ENCODE measurements at regions not wholly inside any gene's neighbourhood (a gene's known extent, or its start where the extent isn't known, plus 50 kb on each side); places are given as distances from the start of the nearest gene placed in this dataset.

- Histone ChIP-seq H3K27ac (ENCODE audit: insufficient read depth in 1 of 2, low read depth in 1 of 2, low read length in 2 of 2, poor library complexity in 1 of 2, severe bottlenecking in 2 of 2) (no peak overlapping the region), H3K4me1 (ENCODE audit: control extremely low read depth in 1 of 4, control insufficient read depth in 4 of 4, insufficient read depth in 4 of 4, low read length in 3 of 4) (no peaks in the 10 kb centered on the region), H3K9me3 (ENCODE audit: control extremely low read depth in 1 of 5, control insufficient read depth in 4 of 5, insufficient read depth in 2 of 5, low read depth in 1 of 5, low read length in 4 of 5) (peaks cover 0 to 1% (median 0%) of the 10 kb centered on the region in 5 experiments), H3K36me3 (ENCODE audit: control insufficient read depth in 4 of 4, insufficient read depth in 4 of 4, low read length in 3 of 4) (no peaks in the 10 kb centered on the region), H3K27me3 (replicated peaks in 2 of 5; ENCODE audit: control insufficient read depth in 4 of 5, insufficient read depth in 5 of 5, low read length in 4 of 5) (peaks cover 1 to 27% (median 18%) of the 10 kb centered on the region in 5 experiments), H3K4me3 (ENCODE audit: control insufficient read depth in 1 of 7, extremely low read depth in 1 of 7, insufficient read depth in 4 of 7, low read depth in 2 of 7, low read length in 6 of 7) (no peak overlapping the region)
- ChIA-PET CTCF (interaction anchor here (1.2 kb wide), 1 partner anchor 10 kb away, joined by 3 read pairs; no protein-coding TSS in a partner anchor), POLR2A (no interaction called here)
- no peak for DNase-seq
- 67% methylated on average over 1 of the region's 2 CpGs for WGBS (ENCODE audit: insufficient coverage)
These were observed 124.9 kb upstream of the SMYD2 start for GRCh38 chr1:214155987-214156625.

GRCh38 chr1:214164173-214164572, 116.8 kb upstream of the SMYD2 start:
- no peak overlapping the region for H3K27ac ChIP-seq (ENCODE audit: insufficient read depth in 1 of 2, low read depth in 1 of 2, low read length in 2 of 2, poor library complexity in 1 of 2, severe bottlenecking in 2 of 2)
- no peaks in the 10 kb centered on the region for H3K4me1 ChIP-seq (ENCODE audit: control extremely low read depth in 1 of 4, control insufficient read depth in 4 of 4, insufficient read depth in 4 of 4, low read length in 3 of 4)
- POLR2A ChIA-PET = interaction anchor here (0.6 kb wide), 1 partner anchor 38 kb away, joined by 5 read pairs; no protein-coding TSS in a partner anchor
- no peak for DNase-seq
- peaks cover 0 to 1% (median 0%) of the 10 kb centered on the region in 5 experiments for H3K9me3 ChIP-seq (ENCODE audit: control extremely low read depth in 1 of 5, control insufficient read depth in 4 of 5, insufficient read depth in 2 of 5, low read depth in 1 of 5, low read length in 4 of 5)
- WGBS (ENCODE audit: insufficient coverage) = 84% methylated on average over 5 of the region's 7 CpGs
- peaks cover 0 to 16% (median 9%) of the 10 kb centered on the region in 5 experiments for H3K27me3 ChIP-seq (replicated peaks in 2 of 5; ENCODE audit: control insufficient read depth in 4 of 5, insufficient read depth in 5 of 5, low read length in 4 of 5)
- no peak overlapping the region for H3K4me3 ChIP-seq (ENCODE audit: control insufficient read depth in 1 of 7, extremely low read depth in 1 of 7, insufficient read depth in 4 of 7, low read depth in 2 of 7, low read length in 6 of 7)
- H3K36me3 ChIP-seq (ENCODE audit: control insufficient read depth in 4 of 4, insufficient read depth in 4 of 4, low read length in 3 of 4) = no peaks in the 10 kb centered on the region
- CTCF ChIA-PET = no interaction called here

GRCh38 chr1:214165850-214166374, 115.0 kb upstream of the SMYD2 start:
- 73% methylated on average over 4 of the region's 5 CpGs for WGBS (ENCODE audit: insufficient coverage)
- Histone ChIP-seq H3K27ac (ENCODE audit: insufficient read depth in 1 of 2, low read depth in 1 of 2, low read length in 2 of 2, poor library complexity in 1 of 2, severe bottlenecking in 2 of 2) (no peak overlapping the region), H3K4me1 (ENCODE audit: control extremely low read depth in 1 of 4, control insufficient read depth in 4 of 4, insufficient read depth in 4 of 4, low read length in 3 of 4) (no peaks in the 10 kb centered on the region), H3K36me3 (ENCODE audit: control insufficient read depth in 4 of 4, insufficient read depth in 4 of 4, low read length in 3 of 4) (no peaks in the 10 kb centered on the region), H3K9me3 (ENCODE audit: control extremely low read depth in 1 of 5, control insufficient read depth in 4 of 5, insufficient read depth in 2 of 5, low read depth in 1 of 5, low read length in 4 of 5) (no peaks in the 10 kb centered on the region), H3K4me3 (ENCODE audit: control insufficient read depth in 1 of 7, extremely low read depth in 1 of 7, insufficient read depth in 4 of 7, low read depth in 2 of 7, low read length in 6 of 7) (no peak overlapping the region), H3K27me3 (replicated peaks in 2 of 5; ENCODE audit: control insufficient read depth in 4 of 5, insufficient read depth in 5 of 5, low read length in 4 of 5) (peaks cover 0 to 17% (median 9%) of the 10 kb centered on the region in 5 experiments)
- ChIA-PET POLR2A (no interaction called here), CTCF (interaction anchor here (1.5 kb wide), 1 partner anchor 9 kb away, joined by 3 read pairs; no protein-coding TSS in a partner anchor)
- DNase-seq = no peak

GRCh38 chr1:214174508-214175199, 106.3 kb upstream of the SMYD2 start:
- H3K27ac ChIP-seq (ENCODE audit: insufficient read depth in 1 of 2, low read depth in 1 of 2, low read length in 2 of 2, poor library complexity in 1 of 2, severe bottlenecking in 2 of 2) = no peak overlapping the region
- peaks cover 0 to 17% (median 5%) of the 10 kb centered on the region in 5 experiments for H3K27me3 ChIP-seq (replicated peaks in 2 of 5; ENCODE audit: control insufficient read depth in 4 of 5, insufficient read depth in 5 of 5, low read length in 4 of 5)
- H3K4me1 ChIP-seq (ENCODE audit: control extremely low read depth in 1 of 4, control insufficient read depth in 4 of 4, insufficient read depth in 4 of 4, low read length in 3 of 4) = no peaks in the 10 kb centered on the region
- no peak for DNase-seq
- H3K36me3 ChIP-seq (ENCODE audit: control insufficient read depth in 4 of 4, insufficient read depth in 4 of 4, low read length in 3 of 4) = no peaks in the 10 kb centered on the region
- no peak overlapping the region for H3K4me3 ChIP-seq (ENCODE audit: control insufficient read depth in 1 of 7, extremely low read depth in 1 of 7, insufficient read depth in 4 of 7, low read depth in 2 of 7, low read length in 6 of 7)
- no CpG with 5 or more reads among the region's 2 CpGs for WGBS (ENCODE audit: insufficient coverage)
- CTCF ChIA-PET = interaction anchor here (0.9 kb wide), 1 partner anchor 66 kb away, joined by 3 read pairs; no protein-coding TSS in a partner anchor
- POLR2A ChIA-PET = no interaction called here
- H3K9me3 ChIP-seq (ENCODE audit: control extremely low read depth in 1 of 5, control insufficient read depth in 4 of 5, insufficient read depth in 2 of 5, low read depth in 1 of 5, low read length in 4 of 5) = peaks cover 0 to 3% (median 0%) of the 10 kb centered on the region in 5 experiments

- no peak overlapping the region for H3K4me3 ChIP-seq (ENCODE audit: control insufficient read depth in 1 of 7, extremely low read depth in 1 of 7, insufficient read depth in 4 of 7, low read depth in 2 of 7, low read length in 6 of 7)
- ChIA-PET CTCF (no interaction called here), POLR2A (no interaction called here)
- no peak for DNase-seq
- no CpG with 5 or more reads among the region's 2 CpGs for whole genome bisulfite sequencing (ENCODE audit: insufficient coverage)
- no peaks in the 10 kb centered on the region for H3K4me1 ChIP-seq (ENCODE audit: control extremely low read depth in 1 of 4, control insufficient read depth in 4 of 4, insufficient read depth in 4 of 4, low read length in 3 of 4)
- peaks cover 0 to 6% (median 0%) of the 10 kb centered on the region in 5 experiments for H3K9me3 ChIP-seq (ENCODE audit: control extremely low read depth in 1 of 5, control insufficient read depth in 4 of 5, insufficient read depth in 2 of 5, low read depth in 1 of 5, low read length in 4 of 5)
- no peaks in the 10 kb centered on the region for H3K36me3 ChIP-seq (ENCODE audit: control insufficient read depth in 4 of 4, insufficient read depth in 4 of 4, low read length in 3 of 4)
- H3K27ac ChIP-seq (ENCODE audit: insufficient read depth in 1 of 2, low read depth in 1 of 2, low read length in 2 of 2, poor library complexity in 1 of 2, severe bottlenecking in 2 of 2) = no peak overlapping the region
- H3K27me3 ChIP-seq (replicated peaks in 2 of 5; ENCODE audit: control insufficient read depth in 4 of 5, insufficient read depth in 5 of 5, low read length in 4 of 5) = peaks cover 0 to 14% (median 5%) of the 10 kb centered on the region in 5 experiments
These were observed 102.9 kb upstream of the SMYD2 start for GRCh38 chr1:214178102-214178501.

- ChIA-PET CTCF (no interaction called here), POLR2A (no interaction called here)
- no peaks in the 10 kb centered on the region for H3K36me3 ChIP-seq (ENCODE audit: control insufficient read depth in 4 of 4, insufficient read depth in 4 of 4, low read length in 3 of 4)
- peaks cover 0 to 5% (median 0%) of the 10 kb centered on the region in 5 experiments for H3K9me3 ChIP-seq (ENCODE audit: control extremely low read depth in 1 of 5, control insufficient read depth in 4 of 5, insufficient read depth in 2 of 5, low read depth in 1 of 5, low read length in 4 of 5)
- WGBS (ENCODE audit: insufficient coverage) = 77% methylated on average over 2 of the region's 2 CpGs
- H3K27me3 ChIP-seq (replicated peaks in 2 of 5; ENCODE audit: control insufficient read depth in 4 of 5, insufficient read depth in 5 of 5, low read length in 4 of 5) = peaks cover 22 to 61% (median 32%) of the 10 kb centered on the region in 5 experiments
- no peak for DNase-seq
- H3K4me3 ChIP-seq (ENCODE audit: control insufficient read depth in 1 of 7, extremely low read depth in 1 of 7, insufficient read depth in 4 of 7, low read depth in 2 of 7, low read length in 6 of 7) = no peak overlapping the region
- H3K27ac ChIP-seq (ENCODE audit: insufficient read depth in 1 of 2, low read depth in 1 of 2, low read length in 2 of 2, poor library complexity in 1 of 2, severe bottlenecking in 2 of 2) = no peak overlapping the region
- H3K4me1 ChIP-seq (ENCODE audit: control extremely low read depth in 1 of 4, control insufficient read depth in 4 of 4, insufficient read depth in 4 of 4, low read length in 3 of 4) = peaks cover 0 to 8% (median 5%) of the 10 kb centered on the region in 4 experiments
These were observed 96.0 kb upstream of the SMYD2 start for GRCh38 chr1:214184992-214185391.

Measured in common myeloid progenitor, CD34-positive (primary cell).